IMR-90 (cell line): ENCODE measurements at regions not wholly inside any gene's neighbourhood (a gene's known extent, or its start where the extent isn't known, plus 50 kb on each side); places are given as distances from the start of the nearest gene placed in this dataset.

ENCODE experiments used
- ATAC-seq: fragments of 200-7000 bp; cut with Tn5 transposase; 2 replicates; pipeline ENCODE4 v1.9.1; 2020; ENCODE audit warnings: low read depth, mild to moderate bottlenecking, moderate library complexity
- BruUV-seq: library from RNA; stranded (reverse); fragments of 400-500 nt; replicated peaks from 2 replicates; lab custom pipeline; 2021; lab: Mats Ljungman, UMichigan
- CTCF ChIA-PET: fragments of 300-600 bp; formaldehyde crosslinking; extraction: SDS; loops from one replicate; lab custom pipeline; 2021; ENCODE audit warnings: antibody characterized with exemption; lab: Yijun Ruan, JAX
- POLR2A ChIA-PET: fragments of 300-600 bp; sonication (Branson Sonifier 250); formaldehyde crosslinking; loops from one replicate; lab custom pipeline; 2022; ENCODE audit warnings: antibody characterized with exemption; ENCODE audit not compliant: unreplicated experiment; lab: Charles Lee
- DNase-seq: peaks from one replicate; pipeline ENCODE4 v3.0.0; 2013
- H2AFZ ChIP-seq: replicated peaks from 2 replicates; pipeline ENCODE3; 2013; ENCODE audit warnings: low read length, mild to moderate bottlenecking; ENCODE audit not compliant: poor library complexity
- H2AK5ac ChIP-seq: 2 replicates; pipeline ENCODE4 v1.6.1; 2013; ENCODE audit warnings: low read depth, low read length, inconsistent platforms
- H2AK9ac ChIP-seq: replicated peaks from 2 replicates; pipeline ENCODE3; 2013; ENCODE audit warnings: mild to moderate bottlenecking, low read depth, low read length, moderate library complexity; ENCODE audit not compliant: poor library complexity
- H2BK120ac ChIP-seq: 2 replicates; pipeline ENCODE4 v1.6.1; 2013; ENCODE audit warnings: low read depth, low read length, inconsistent platforms
- H2BK15ac ChIP-seq: 3 replicates; pipeline ENCODE4 v1.6.1; 2013; ENCODE audit warnings: low read depth, low read length, inconsistent platforms
- H2BK20ac ChIP-seq: 2 replicates; pipeline ENCODE4 v1.6.1; 2013; ENCODE audit warnings: low read depth, mild to moderate bottlenecking, inconsistent platforms, low read length, moderate library complexity
- H2BK5ac ChIP-seq: 2 replicates; pipeline ENCODE4 v1.6.1; 2013; ENCODE audit warnings: mild to moderate bottlenecking, low read depth, low read length, inconsistent platforms; ENCODE audit not compliant: poor library complexity, severe bottlenecking
- H3K14ac ChIP-seq: replicated peaks from 2 replicates; pipeline ENCODE4 v1.6.1; 2013; ENCODE audit warnings: low read depth, low read length, inconsistent platforms
- H3K18ac ChIP-seq: 2 replicates; pipeline ENCODE4 v1.6.1; 2013; ENCODE audit warnings: low read depth, low read length, control low read depth
- H3K23ac ChIP-seq: 2 replicates; pipeline ENCODE4 v1.6.1; 2013; ENCODE audit warnings: low read depth, low read length, inconsistent platforms
- H3K27ac ChIP-seq: 2 replicates; pipeline ENCODE4 v1.5.1; 2013; ENCODE audit warnings: mild to moderate bottlenecking, control low read depth, low read length; ENCODE audit not compliant: insufficient read depth
- H3K27me3 ChIP-seq: 2 replicates; pipeline ENCODE4 v1.6.1; 2013; ENCODE audit warnings: low read length; ENCODE audit not compliant: control insufficient read depth, insufficient read depth
- H3K36me3 ChIP-seq: 2 replicates; pipeline ENCODE4 v1.6.1; 2013; ENCODE audit warnings: low read length, mixed read lengths; ENCODE audit not compliant: control insufficient read depth, insufficient read depth
- H3K4ac ChIP-seq: 2 replicates; pipeline ENCODE4 v1.6.1; 2013; ENCODE audit warnings: low read depth, low read length, inconsistent platforms
- H3K4me1 ChIP-seq: 2 replicates; pipeline ENCODE4 v1.6.1; 2013; ENCODE audit warnings: low read length, mixed read lengths; ENCODE audit not compliant: control insufficient read depth, insufficient read depth
- H3K4me2 ChIP-seq: 2 replicates; pipeline ENCODE4 v1.6.1; 2013; ENCODE audit warnings: low read depth, mild to moderate bottlenecking, control low read depth, low read length, moderate library complexity
- H3K4me3 ChIP-seq: 2 replicates; pipeline ENCODE4 v1.5.1; 2013; ENCODE audit warnings: low read depth, mild to moderate bottlenecking, control low read depth, low read length, moderate library complexity; ENCODE audit not compliant: insufficient read depth
- H3K56ac ChIP-seq: 2 replicates; pipeline ENCODE4 v1.6.1; 2013; ENCODE audit warnings: low read length, inconsistent platforms; ENCODE audit not compliant: insufficient read depth; ENCODE audit errors: extremely low read depth
- H3K79me1 ChIP-seq, 2 experiments: 2 replicates each; pipeline ENCODE4 v1.6.1; 2013; ENCODE audit warnings: low read length in 2 of 2, inconsistent platforms in 1 of 2, low read depth in 1 of 2
- H3K9ac ChIP-seq: 2 replicates; pipeline ENCODE4 v1.6.1; 2013; ENCODE audit warnings: low read depth, low read length, control low read depth
- H3K9me1 ChIP-seq: 2 replicates; pipeline ENCODE4 v1.6.1; 2013; ENCODE audit warnings: low read length, inconsistent platforms; ENCODE audit not compliant: insufficient read depth
- H3K9me3 ChIP-seq: 2 replicates; pipeline ENCODE4 v1.6.1; 2013; ENCODE audit warnings: low read length; ENCODE audit not compliant: control insufficient read depth, insufficient read depth
- H4K20me1 ChIP-seq: 2 replicates; pipeline ENCODE4 v1.6.1; 2013; ENCODE audit warnings: low read length, inconsistent platforms; ENCODE audit not compliant: insufficient read depth
- H4K5ac ChIP-seq: 2 replicates; pipeline ENCODE4 v1.6.1; 2013; ENCODE audit warnings: mild to moderate bottlenecking, low read depth, low read length, control low read depth
- H4K8ac ChIP-seq, 2 experiments: 2 replicates each; pipeline ENCODE4 v1.6.1; 2013; ENCODE audit warnings: low read depth in 2 of 2, low read length in 2 of 2, control low read depth in 1 of 2, inconsistent platforms in 1 of 2
- H4K91ac ChIP-seq: 2 replicates; pipeline ENCODE4 v1.6.1; 2013; ENCODE audit warnings: low read depth, low read length, inconsistent platforms; ENCODE audit not compliant: insufficient read depth
- SMC3 ChIP-seq: fragments of 150-350 bp; IDR thresholded peaks from 2 replicates; pipeline ENCODE4 v1.6.1; 2016; ENCODE audit warnings: low read depth, mild to moderate bottlenecking, antibody characterized with exemption, low read length, moderate library complexity
- WGBS, 2 experiments: methylation state at CpG; one replicate each; pipeline versions ENCODE4 v1.1.5 to v1.1.7; 2013; ENCODE audit warnings: missing lambda C conversion rate in 2 of 2; ENCODE audit not compliant: insufficient read length in 1 of 2; ENCODE audit errors: extremely low coverage in 2 of 2; 5-methylcytosine and 5-hydroxymethylcytosine counted together
- dilution Hi-C: fragments of 300-500 bp; cut with HindIII; formaldehyde crosslinking; loops from one replicate; pipeline ENCODE4 v1.14.3; 2018; ENCODE audit warnings: low sequenced_read_pairs; ENCODE audit not compliant: unreplicated experiment
- in situ Hi-C: fragments of 300-500 bp; cut with MboI; formaldehyde crosslinking; loops from 3 replicates; pipeline ENCODE4 v1.14.3; 2019; ENCODE audit warnings: low sequenced_read_pairs, inconsistent platforms, mixed read lengths
- intact Hi-C: fragments of 100-400 bp; cut with micrococcal nuclease; formaldehyde crosslinking; loops from 2 replicates; pipeline ENCODE4 v1.10.0; 2022

DNA sequence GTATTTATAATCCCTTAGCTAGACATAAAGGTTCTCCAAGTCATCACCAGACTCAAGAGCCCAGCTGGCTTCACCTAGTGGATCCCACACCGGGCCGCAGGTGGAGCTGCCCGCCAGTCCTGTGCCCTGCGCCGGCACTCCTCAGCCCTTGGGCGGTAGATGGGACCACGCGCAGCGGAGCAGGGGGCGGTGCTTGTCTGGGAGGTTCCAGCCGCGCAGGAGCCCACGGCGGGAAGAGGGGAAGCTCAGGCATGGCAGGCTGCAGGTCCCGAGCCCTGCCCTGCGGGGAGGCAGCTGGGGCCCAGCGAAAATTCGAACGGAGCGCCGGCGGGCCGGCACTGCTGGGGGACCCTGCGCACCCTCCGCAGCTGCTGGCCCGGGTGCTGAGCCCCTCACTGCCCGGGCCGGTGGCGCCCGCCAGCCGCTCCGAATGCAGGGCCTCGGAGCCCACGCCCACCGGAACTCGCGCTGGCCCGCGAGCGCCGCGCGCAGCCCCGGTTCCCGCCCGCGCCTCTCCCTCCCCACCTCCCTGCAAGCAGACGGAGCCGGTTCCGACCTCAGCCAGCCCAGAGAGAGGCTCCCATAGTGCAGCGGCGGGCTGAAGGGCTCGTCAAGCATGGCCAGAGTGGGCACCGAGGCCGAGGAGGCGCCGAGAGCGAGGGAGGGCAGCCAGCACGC lies 675.6 kb downstream of the REEP3 start:
- Histone ChIP-seq H4K8ac (no peak overlapping the region), H2AFZ (no peak overlapping the region), H3K4me2 (no peak overlapping the region), H2BK15ac (no peak overlapping the region), H3K4ac (no peak overlapping the region), H3K36me3 (no peaks in the 10 kb centered on the region), H3K27me3 (no peaks in the 10 kb centered on the region), H2BK120ac (no peak overlapping the region), H3K4me1 (no peaks in the 10 kb centered on the region), H3K27ac (no peak overlapping the region), H2BK5ac (no peak overlapping the region), H3K23ac (no peak overlapping the region), H3K56ac (no peak overlapping the region), H3K9me3 (peaks cover 2% of the 10 kb centered on the region; the same call in 1 of the 2 replicates), H3K9ac (no peak overlapping the region), H2AK9ac (no peak overlapping the region), H3K9me1 (no peaks in the 10 kb centered on the region), H4K20me1 (no peaks in the 10 kb centered on the region), H3K4me3 (no peak overlapping the region), H3K18ac (no peak overlapping the region), H2BK20ac (no peak overlapping the region), H4K5ac (no peak overlapping the region), H3K79me1 (no peaks in the 10 kb centered on the region), H3K14ac (no peak overlapping the region), H2AK5ac (no peak overlapping the region), H4K91ac (no peak overlapping the region)
- no peak for TF ChIP-seq SMC3
- ATAC-seq: no peak
- in situ Hi-C loops (no loop called here), intact Hi-C loops (no loop called here), dilution Hi-C loops (no loop called here)
- ChIA-PET POLR2A (no interaction called here), CTCF (no interaction called here)
- BruUV-seq: no TSS peak
- DNase-seq: no peak
- WGBS, 2 experiments: 86% methylated on average over 11 of the region's 59 CpGs; no CpG with 5 or more reads in 1 of the 2 experiments
